ENCODE measurements at regions not wholly inside any gene's neighbourhood (a gene's known extent, or its start where the extent isn't known, plus 50 kb on each side); places are given as distances from the start of the nearest gene placed in this dataset.

GRCh38 chr1:37387854-37388253 lies 86.5 kb upstream of the ZC3H12A start:
- TF ChIP-seq, protein P1, sequence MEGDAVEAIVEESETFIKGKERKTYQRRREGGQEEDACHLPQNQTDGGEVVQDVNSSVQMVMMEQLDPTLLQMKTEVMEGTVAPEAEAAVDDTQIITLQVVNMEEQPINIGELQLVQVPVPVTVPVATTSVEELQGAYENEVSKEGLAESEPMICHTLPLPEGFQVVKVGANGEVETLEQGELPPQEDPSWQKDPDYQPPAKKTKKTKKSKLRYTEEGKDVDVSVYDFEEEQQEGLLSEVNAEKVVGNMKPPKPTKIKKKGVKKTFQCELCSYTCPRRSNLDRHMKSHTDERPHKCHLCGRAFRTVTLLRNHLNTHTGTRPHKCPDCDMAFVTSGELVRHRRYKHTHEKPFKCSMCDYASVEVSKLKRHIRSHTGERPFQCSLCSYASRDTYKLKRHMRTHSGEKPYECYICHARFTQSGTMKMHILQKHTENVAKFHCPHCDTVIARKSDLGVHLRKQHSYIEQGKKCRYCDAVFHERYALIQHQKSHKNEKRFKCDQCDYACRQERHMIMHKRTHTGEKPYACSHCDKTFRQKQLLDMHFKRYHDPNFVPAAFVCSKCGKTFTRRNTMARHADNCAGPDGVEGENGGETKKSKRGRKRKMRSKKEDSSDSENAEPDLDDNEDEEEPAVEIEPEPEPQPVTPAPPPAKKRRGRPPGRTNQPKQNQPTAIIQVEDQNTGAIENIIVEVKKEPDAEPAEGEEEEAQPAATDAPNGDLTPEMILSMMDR (IDR thresholded peaks at IDR 0.05): no peak
- TF ChIP-seq POLR2A (IDR thresholded peaks at IDR 0.05) (no peak), EP300 (IDR thresholded peaks at IDR 0.05) (no peak)
